GM03348 (cell line): ENCODE measurements at regions not wholly inside any gene's neighbourhood (a gene's known extent, or its start where the extent isn't known, plus 50 kb on each side); places are given as distances from the start of the nearest gene placed in this dataset.
A peak's percentile ranks its signal among the peaks of the same experiment; 100 is the strongest.

ENCODE experiments used
- DNase-seq: peaks from one replicate; pipeline ENCODE4 v3.0.0; 2012; ENCODE audit warnings: low spot score

GRCh38 chr22:27668828-27669797 is 132.4 kb downstream of the MN1 start:
- no peak for DNase-seq

GRCh38 chr22:27669798-27670599 is 131.6 kb downstream of the MN1 start:
- DNase-seq: no peak

- DNase-seq: no peak
These were observed 130.7 kb downstream of the MN1 start for GRCh38 chr22:27670701-27671412.

- DNase-seq: no peak
These were observed 130.1 kb downstream of the MN1 start for GRCh38 chr22:27671413-27671935.

GRCh38 chr22:27672721-27673418 is 128.7 kb downstream of the MN1 start:
- no peak for DNase-seq

GRCh38 chr22:27673839-27674238 is 127.7 kb downstream of the MN1 start:
- DNase-seq: no peak

- DNase-seq: no peak
These were observed 127.2 kb downstream of the MN1 start for GRCh38 chr22:27674261-27674923.

GRCh38 chr22:27676545-27677213 is 124.9 kb downstream of the MN1 start:
- DNase-seq: no peak

GRCh38 chr22:27677905-27678458 is 123.6 kb downstream of the MN1 start:
- DNase-seq: no peak

- DNase-seq: no peak
These were observed 122.4 kb downstream of the MN1 start for GRCh38 chr22:27679176-27679575.

GRCh38 chr22:27679693-27680488 is 121.7 kb downstream of the MN1 start:
- no peak for DNase-seq

- no peak for DNase-seq
These were observed 120.9 kb downstream of the MN1 start for GRCh38 chr22:27680636-27681035.

- DNase-seq: no peak
These were observed 120.5 kb downstream of the MN1 start for GRCh38 chr22:27681037-27681436.

GRCh38 chr22:27682437-27682836 is 119.1 kb downstream of the MN1 start:
- no peak for DNase-seq

GRCh38 chr22:27684901-27685300 is 116.7 kb downstream of the MN1 start:
- DNase-seq: no peak

- DNase-seq: no peak
These were observed 116.0 kb downstream of the MN1 start for GRCh38 chr22:27685515-27685914.

- no peak for DNase-seq
These were observed 115.6 kb downstream of the MN1 start for GRCh38 chr22:27685970-27686369.

- peak; percentile 58 for DNase-seq
These were observed 115.0 kb downstream of the MN1 start for GRCh38 chr22:27686534-27686933.

- no peak for DNase-seq
These were observed 113.5 kb downstream of the MN1 start for GRCh38 chr22:27687984-27688545.
